SKM-1 treated with dmso at 0.1 percent for 144 hours (cell line): ENCODE measurements at regions not wholly inside any gene's neighbourhood (a gene's known extent, or its start where the extent isn't known, plus 50 kb on each side); places are given as distances from the start of the nearest gene placed in this dataset.

Experiments
- DNase-seq: peaks from one replicate; lab custom pipeline; 2025; ENCODE audit not compliant: unreplicated experiment; lab: John Stamatoyannopoulos, UW

- no peak for DNase-seq
These were observed 224.2 kb downstream of the MINAR1 start for GRCh38 chr15:79656151-79657000.

DNA sequence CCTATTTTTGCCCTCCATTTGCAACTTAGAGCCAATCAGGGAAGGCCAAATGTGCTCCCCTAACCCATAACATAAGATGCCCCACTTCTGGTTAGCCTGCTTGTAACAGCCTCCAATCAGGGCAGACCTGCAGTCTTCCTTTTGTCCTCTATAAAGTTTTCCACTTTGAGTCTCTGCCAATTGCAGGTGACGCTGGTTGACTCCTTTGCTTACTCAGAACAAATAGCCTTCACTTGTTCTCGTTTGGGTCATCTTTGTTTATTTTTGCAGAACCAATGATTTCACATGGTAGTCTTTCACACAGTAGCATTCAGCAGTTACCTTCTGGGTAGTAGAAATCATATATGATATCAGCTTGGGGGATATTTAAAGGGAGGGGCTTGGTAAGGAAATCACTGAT lies 225.6 kb downstream of the MINAR1 start:
- no peak for DNase-seq

- DNase-seq = no peak
These were observed 227.6 kb downstream of the MINAR1 start for GRCh38 chr15:79659691-79660090.

DNA sequence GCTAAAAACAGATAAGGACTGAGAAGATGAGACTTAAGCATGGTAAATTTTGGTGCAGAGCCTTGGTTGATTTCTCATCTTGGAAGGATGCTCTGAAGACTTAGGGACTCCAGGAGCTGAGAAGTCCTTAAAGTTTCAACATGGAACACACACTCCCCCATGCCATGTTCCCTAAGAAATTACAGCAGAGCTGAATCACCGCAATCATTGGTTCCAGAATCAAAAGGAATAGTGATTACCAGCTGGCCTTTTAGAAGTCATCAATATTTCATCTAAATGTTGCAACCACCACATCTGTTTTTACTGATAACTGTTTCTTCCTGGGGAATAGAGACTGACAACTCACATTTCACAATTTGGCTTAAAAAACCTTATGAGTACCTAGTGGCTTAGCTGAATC lies 229.3 kb downstream of the MINAR1 start:
- DNase-seq = no peak

GRCh38 chr15:79673416-79674123 lies 223.2 kb downstream of the MTHFS start:
- peak; percentile 13 for DNase-seq

- no peak for DNase-seq
These were observed 222.7 kb downstream of the MTHFS start for GRCh38 chr15:79674124-79674465.

- no peak for DNase-seq
These were observed 220.8 kb downstream of the MTHFS start for GRCh38 chr15:79675982-79676381.

- DNase-seq = no peak
These were observed 220.2 kb downstream of the MTHFS start for GRCh38 chr15:79676621-79677020.

DNA sequence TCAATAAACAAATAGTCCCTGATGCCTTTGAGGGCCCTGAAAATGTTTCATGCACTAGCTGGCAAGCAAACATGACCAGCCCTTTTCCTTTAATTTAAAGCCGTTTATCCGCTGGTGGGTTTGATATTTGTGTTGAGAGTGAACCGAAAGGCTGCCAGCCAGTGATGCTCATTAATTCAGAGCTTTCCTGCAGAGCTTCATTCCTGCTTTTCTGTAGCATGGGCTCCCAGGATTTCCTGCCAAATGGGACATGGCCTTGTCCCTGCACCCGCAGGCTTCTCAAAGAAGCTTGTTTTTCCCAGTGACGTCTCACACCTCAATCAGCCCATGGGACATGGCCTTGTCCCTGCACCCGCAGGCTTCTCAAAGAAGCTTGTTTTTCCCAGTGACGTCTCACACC lies 219.6 kb downstream of the MTHFS start:
- no peak for DNase-seq

GRCh38 chr15:79678032-79678701 lies 218.6 kb downstream of the MTHFS start:
- no peak for DNase-seq

DNA sequence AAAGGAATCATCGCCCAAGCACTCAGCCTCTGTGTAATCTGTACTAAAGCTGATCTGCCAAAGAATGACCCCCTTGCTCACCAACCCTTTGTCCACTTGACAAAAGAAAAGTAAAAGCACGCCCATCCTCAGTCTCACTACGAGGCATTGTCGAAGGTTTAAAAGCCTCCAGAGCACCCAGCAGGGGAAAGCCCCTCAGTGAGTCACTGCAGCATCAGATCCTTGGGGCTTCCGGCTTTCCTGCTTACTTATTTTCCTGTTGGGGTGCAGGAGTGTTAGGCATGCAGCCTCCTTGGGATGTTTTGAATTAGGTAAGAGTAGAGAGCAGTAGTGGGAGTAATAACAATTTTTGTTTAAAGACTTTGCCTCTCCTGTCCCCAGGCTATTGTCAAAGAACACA lies 216.1 kb downstream of the MTHFS start:
- no peak for DNase-seq

- no peak for DNase-seq
These were observed 214.5 kb downstream of the MTHFS start for GRCh38 chr15:79682285-79682684.

- no peak for DNase-seq
These were observed 213.9 kb downstream of the MTHFS start for GRCh38 chr15:79682851-79683288.

DNA sequence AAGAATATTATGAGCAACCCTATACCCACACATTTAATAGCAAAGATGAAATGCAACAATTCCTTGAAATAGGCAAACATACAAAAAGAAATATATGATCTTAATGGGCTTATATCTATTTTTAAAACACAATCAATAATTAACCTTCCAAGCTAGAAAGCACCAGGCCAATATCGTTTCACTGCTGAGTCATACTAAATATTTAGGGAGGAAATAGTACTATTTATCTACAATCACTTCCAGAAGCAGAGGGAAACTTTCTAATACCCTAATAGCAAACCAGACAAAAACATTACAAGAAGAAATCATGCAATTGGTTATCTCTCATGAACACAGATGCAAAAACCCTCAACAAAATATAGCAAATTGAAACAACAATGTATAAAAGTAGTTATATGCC lies 207.8 kb downstream of the MTHFS start:
- no peak for DNase-seq

GRCh38 chr15:79700951-79701480 lies 195.8 kb downstream of the MTHFS start:
- DNase-seq = no peak

DNA sequence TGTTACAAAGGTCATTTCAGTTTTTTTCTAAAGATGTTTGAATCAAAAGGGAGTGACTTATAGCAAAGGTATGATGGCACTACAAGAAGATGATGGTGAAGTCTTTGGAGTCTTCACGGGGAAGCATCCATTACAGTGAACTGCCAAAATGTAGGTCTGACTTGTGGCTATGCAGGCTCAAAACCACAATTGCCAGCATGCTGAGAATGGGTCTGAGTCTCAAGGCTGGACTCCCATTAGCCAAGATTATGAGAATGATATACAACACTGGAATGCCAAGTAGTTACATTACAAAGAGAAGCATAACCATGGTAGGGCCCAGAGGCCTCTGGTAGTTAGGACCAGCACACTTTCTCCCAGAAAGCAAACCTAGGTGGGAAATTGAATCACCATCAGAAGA lies 194.2 kb downstream of the MTHFS start:
- no peak for DNase-seq

- no peak for DNase-seq
These were observed 175.6 kb downstream of the MTHFS start for GRCh38 chr15:79721256-79721655.

GRCh38 chr15:79724312-79724711 lies 172.5 kb downstream of the MTHFS start:
- peak; percentile 63 for DNase-seq

DNA sequence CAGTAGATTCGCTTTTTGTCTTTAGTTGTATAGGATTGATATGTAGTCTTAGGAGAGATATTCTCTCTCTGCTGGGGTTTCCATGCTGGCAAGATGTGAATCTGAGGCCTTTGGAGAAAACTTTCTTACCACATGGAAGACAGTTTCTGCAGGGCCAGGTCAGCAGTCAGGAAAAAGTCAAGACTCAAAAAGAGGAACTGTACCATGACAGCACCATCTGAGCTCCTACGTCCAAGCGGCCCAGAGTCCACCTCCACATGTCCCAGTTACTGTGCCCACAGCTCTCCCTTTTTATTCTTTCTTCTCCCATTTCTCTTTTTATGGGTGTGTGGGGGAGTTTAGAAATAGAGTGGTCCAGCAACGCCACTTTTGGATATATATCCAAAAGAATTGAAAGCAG lies 172.0 kb downstream of the MTHFS start:
- peak; percentile 58 for DNase-seq

DNA sequence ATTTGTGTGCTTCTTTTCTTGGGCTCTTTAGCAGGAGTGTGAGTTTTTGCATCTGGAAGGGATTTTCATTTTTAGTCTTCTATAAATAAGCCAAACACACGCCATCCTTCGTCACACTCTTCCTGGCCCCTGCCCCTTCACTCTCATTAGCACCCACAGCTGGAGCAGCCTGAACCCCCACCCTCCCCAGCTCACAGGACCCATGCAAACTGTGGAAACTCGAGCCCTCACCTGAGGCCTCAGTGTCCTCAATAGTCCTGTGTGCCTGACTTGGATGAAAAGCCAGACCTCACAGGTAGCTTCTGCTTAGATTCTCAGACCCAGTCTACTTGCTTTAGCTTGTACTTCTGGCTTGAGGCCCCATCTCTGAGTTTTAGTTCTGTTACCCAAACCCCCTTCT lies 167.9 kb downstream of the MTHFS start:
- DNase-seq = no peak

DNA sequence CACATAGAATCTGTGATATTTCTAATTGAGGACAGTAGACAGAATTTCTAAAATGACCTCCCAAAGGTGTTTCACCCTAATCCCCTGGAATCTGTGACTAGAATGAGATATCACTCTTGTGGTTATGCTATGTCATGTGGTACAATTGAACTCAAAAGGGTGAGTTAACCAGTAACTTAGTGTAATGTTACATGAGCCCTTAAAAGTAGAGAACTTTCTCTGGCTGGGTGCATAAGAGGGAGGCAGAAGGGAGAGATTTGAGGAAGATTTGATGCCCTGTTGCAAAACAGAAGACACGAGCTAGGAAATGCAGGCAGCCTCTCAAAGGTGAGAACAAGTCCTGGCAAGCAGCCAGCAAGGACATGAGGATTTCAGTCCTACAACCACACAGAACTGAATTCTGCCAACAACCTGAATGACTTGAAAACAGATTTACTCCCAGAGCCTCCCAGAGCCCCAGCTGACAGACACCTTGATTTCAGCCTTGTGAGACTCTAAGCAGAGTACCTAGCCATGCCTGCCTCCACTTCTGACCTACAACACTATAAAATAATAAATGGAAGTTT lies 160.3 kb downstream of the MTHFS start:
- DNase-seq = no peak
